Stimulated activated memory B cell treated with anti-CD40 and anti-IgM and Interleukin-4, amounts not matched to agents 10 μg/mL and 1 μg/mL and 100 μg/mL, for 72 hours (primary cell): ENCODE measurements at regions not wholly inside any gene's neighbourhood (a gene's known extent, or its start where the extent isn't known, plus 50 kb on each side); places are given as distances from the start of the nearest gene placed in this dataset.
"Not testable (repeated sequence)": the region's sequence is repeated elsewhere in the genome, so short reads cannot be mapped to it uniquely, and the experiment has no call there.

Experiments
- ATAC-seq: fragments of 150-1000 bp; cut with Tn5 transposase; 2 replicates; pipeline ENCODE4 v1.10.0; 2021
- H3K27ac Mint-ChIP-seq: one replicate; pipeline ENCODE4 v1.8.0; 2022; ENCODE audit warnings: mild to moderate bottlenecking, mixed read lengths
- H3K27me3 Mint-ChIP-seq: one replicate; pipeline ENCODE4 v1.8.0; 2022; ENCODE audit warnings: mixed read lengths
- H3K36me3 Mint-ChIP-seq: one replicate; pipeline ENCODE4 v1.8.0; 2022; ENCODE audit warnings: mixed read lengths
- H3K4me1 Mint-ChIP-seq: one replicate; pipeline ENCODE4 v1.8.0; 2022; ENCODE audit warnings: mixed read lengths
- H3K4me3 Mint-ChIP-seq: one replicate; pipeline ENCODE4 v1.8.0; 2022; ENCODE audit warnings: mild to moderate bottlenecking, moderate library complexity, mixed read lengths
- H3K9me3 Mint-ChIP-seq: one replicate; pipeline ENCODE4 v1.8.0; 2022; ENCODE audit warnings: mixed read lengths

GRCh38 chr2:40043641-40044040 is 264.6 kb upstream of the THUMPD2 start:
- no peak overlapping the region for H3K27ac Mint-ChIP-seq
- H3K36me3 Mint-ChIP-seq: no peaks in the 10 kb centered on the region
- peaks cover 2% of the 10 kb centered on the region for H3K9me3 Mint-ChIP-seq
- no peak overlapping the region for H3K4me3 Mint-ChIP-seq
- H3K4me1 Mint-ChIP-seq: no peaks in the 10 kb centered on the region
- peaks cover 24% of the 10 kb centered on the region for H3K27me3 Mint-ChIP-seq
- ATAC-seq: no peak

GRCh38 chr2:40043191-40043590 is 264.1 kb upstream of the THUMPD2 start:
- ATAC-seq: no peak
- peaks cover 2% of the 10 kb centered on the region for H3K9me3 Mint-ChIP-seq
- H3K4me3 Mint-ChIP-seq: no peak overlapping the region
- H3K4me1 Mint-ChIP-seq: no peaks in the 10 kb centered on the region
- H3K27me3 Mint-ChIP-seq: peaks cover 24% of the 10 kb centered on the region
- H3K36me3 Mint-ChIP-seq: no peaks in the 10 kb centered on the region
- no peak overlapping the region for H3K27ac Mint-ChIP-seq

- no peak for ATAC-seq
- Mint-ChIP-seq H3K9me3 (peaks cover 2% of the 10 kb centered on the region), H3K36me3 (no peaks in the 10 kb centered on the region), H3K27ac (no peak overlapping the region), H3K27me3 (peaks cover 17% of the 10 kb centered on the region), H3K4me3 (no peak overlapping the region), H3K4me1 (no peaks in the 10 kb centered on the region)
Observed at GRCh38 chr2:40041422-40042382, 262.6 kb upstream of the THUMPD2 start.

GRCh38 chr2:40039549-40039948 is 260.5 kb upstream of the THUMPD2 start:
- Mint-ChIP-seq H3K36me3 (no peaks in the 10 kb centered on the region), H3K27ac (no peak overlapping the region), H3K4me1 (no peaks in the 10 kb centered on the region), H3K27me3 (no peaks in the 10 kb centered on the region), H3K4me3 (no peak overlapping the region), H3K9me3 (no peaks in the 10 kb centered on the region)
- ATAC-seq: no peak

GRCh38 chr2:40038646-40039045 is 259.6 kb upstream of the THUMPD2 start:
- H3K27ac Mint-ChIP-seq: no peak overlapping the region
- H3K4me3 Mint-ChIP-seq: no peak overlapping the region
- no peak for ATAC-seq
- no peaks in the 10 kb centered on the region for H3K27me3 Mint-ChIP-seq
- H3K36me3 Mint-ChIP-seq: no peaks in the 10 kb centered on the region
- H3K9me3 Mint-ChIP-seq: no peaks in the 10 kb centered on the region
- H3K4me1 Mint-ChIP-seq: no peaks in the 10 kb centered on the region

GRCh38 chr2:40037303-40037702 is 258.2 kb upstream of the THUMPD2 start:
- no peak overlapping the region for H3K4me3 Mint-ChIP-seq
- ATAC-seq: no peak
- H3K27me3 Mint-ChIP-seq: no peaks in the 10 kb centered on the region
- no peak overlapping the region for H3K27ac Mint-ChIP-seq
- H3K36me3 Mint-ChIP-seq: no peaks in the 10 kb centered on the region
- no peaks in the 10 kb centered on the region for H3K9me3 Mint-ChIP-seq
- H3K4me1 Mint-ChIP-seq: no peaks in the 10 kb centered on the region

GRCh38 chr2:40036241-40036640 is 257.2 kb upstream of the THUMPD2 start:
- H3K4me1 Mint-ChIP-seq: no peaks in the 10 kb centered on the region
- no peaks in the 10 kb centered on the region for H3K9me3 Mint-ChIP-seq
- H3K27me3 Mint-ChIP-seq: no peaks in the 10 kb centered on the region
- no peak for ATAC-seq
- H3K27ac Mint-ChIP-seq: no peak overlapping the region
- no peaks in the 10 kb centered on the region for H3K36me3 Mint-ChIP-seq
- no peak overlapping the region for H3K4me3 Mint-ChIP-seq

DNA sequence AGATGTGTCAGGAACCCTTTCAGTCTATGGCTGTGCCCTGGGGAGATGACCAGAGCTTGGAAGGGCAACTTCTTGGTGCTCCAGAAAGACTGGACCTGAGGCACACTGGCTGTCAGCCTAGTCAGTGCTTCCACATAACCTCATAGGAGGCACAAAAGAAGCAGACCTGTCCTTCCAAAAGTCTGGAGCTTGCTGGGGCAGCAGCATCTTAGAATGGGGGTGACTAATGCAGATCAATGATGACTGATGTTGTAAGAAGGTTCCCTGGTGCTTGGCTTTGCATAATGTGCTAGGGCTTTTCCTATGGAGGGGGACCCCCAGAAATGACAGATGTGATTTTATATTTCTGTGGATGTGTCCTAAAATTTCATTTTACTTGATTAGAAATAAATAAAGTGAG is 255.7 kb upstream of the THUMPD2 start:
- Mint-ChIP-seq H3K36me3 (no peaks in the 10 kb centered on the region), H3K4me1 (no peaks in the 10 kb centered on the region), H3K27me3 (no peaks in the 10 kb centered on the region), H3K27ac (no peak overlapping the region), H3K9me3 (no peaks in the 10 kb centered on the region), H3K4me3 (no peak overlapping the region)
- ATAC-seq: no peak

GRCh38 chr2:40034198-40034597 is 255.1 kb upstream of the THUMPD2 start:
- no peak overlapping the region for H3K27ac Mint-ChIP-seq
- H3K4me1 Mint-ChIP-seq: no peaks in the 10 kb centered on the region
- H3K36me3 Mint-ChIP-seq: no peaks in the 10 kb centered on the region
- H3K4me3 Mint-ChIP-seq: no peak overlapping the region
- H3K9me3 Mint-ChIP-seq: no peaks in the 10 kb centered on the region
- H3K27me3 Mint-ChIP-seq: no peaks in the 10 kb centered on the region
- ATAC-seq: no peak

DNA sequence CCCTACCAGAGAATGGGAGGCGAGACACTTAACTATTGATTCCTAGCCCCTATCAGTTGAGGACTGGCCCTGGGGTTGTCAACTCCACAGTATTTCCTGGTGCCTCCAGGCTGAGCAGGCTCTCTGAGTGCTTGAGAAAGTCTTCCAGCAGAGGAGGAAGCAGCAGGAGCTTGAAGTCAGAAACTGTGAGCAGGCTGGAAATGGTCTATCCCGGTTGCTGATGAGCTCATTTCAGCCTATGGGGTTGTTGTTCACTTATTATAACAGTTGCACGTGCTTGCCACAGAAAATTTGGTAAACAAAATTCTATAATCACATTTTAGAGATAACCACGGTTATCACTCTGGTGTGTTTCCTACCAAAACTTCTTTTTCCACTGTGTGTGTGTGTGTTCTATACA is 254.7 kb upstream of the THUMPD2 start:
- no peaks in the 10 kb centered on the region for H3K9me3 Mint-ChIP-seq
- no peak overlapping the region for H3K27ac Mint-ChIP-seq
- H3K36me3 Mint-ChIP-seq: no peaks in the 10 kb centered on the region
- no peaks in the 10 kb centered on the region for H3K4me1 Mint-ChIP-seq
- no peak overlapping the region for H3K4me3 Mint-ChIP-seq
- no peaks in the 10 kb centered on the region for H3K27me3 Mint-ChIP-seq
- no peak for ATAC-seq

GRCh38 chr2:40032650-40033319 is 253.7 kb upstream of the THUMPD2 start:
- Mint-ChIP-seq H3K9me3 (no peaks in the 10 kb centered on the region), H3K27me3 (no peaks in the 10 kb centered on the region), H3K27ac (no peak overlapping the region), H3K36me3 (no peaks in the 10 kb centered on the region), H3K4me3 (no peak overlapping the region), H3K4me1 (no peaks in the 10 kb centered on the region)
- no peak for ATAC-seq

- Mint-ChIP-seq H3K36me3 (no peaks in the 10 kb centered on the region), H3K4me1 (no peaks in the 10 kb centered on the region), H3K9me3 (no peaks in the 10 kb centered on the region), H3K4me3 (no peak overlapping the region), H3K27me3 (no peaks in the 10 kb centered on the region), H3K27ac (no peak overlapping the region)
- ATAC-seq: no peak
Observed at GRCh38 chr2:40030456-40030975, 251.5 kb upstream of the THUMPD2 start.

DNA sequence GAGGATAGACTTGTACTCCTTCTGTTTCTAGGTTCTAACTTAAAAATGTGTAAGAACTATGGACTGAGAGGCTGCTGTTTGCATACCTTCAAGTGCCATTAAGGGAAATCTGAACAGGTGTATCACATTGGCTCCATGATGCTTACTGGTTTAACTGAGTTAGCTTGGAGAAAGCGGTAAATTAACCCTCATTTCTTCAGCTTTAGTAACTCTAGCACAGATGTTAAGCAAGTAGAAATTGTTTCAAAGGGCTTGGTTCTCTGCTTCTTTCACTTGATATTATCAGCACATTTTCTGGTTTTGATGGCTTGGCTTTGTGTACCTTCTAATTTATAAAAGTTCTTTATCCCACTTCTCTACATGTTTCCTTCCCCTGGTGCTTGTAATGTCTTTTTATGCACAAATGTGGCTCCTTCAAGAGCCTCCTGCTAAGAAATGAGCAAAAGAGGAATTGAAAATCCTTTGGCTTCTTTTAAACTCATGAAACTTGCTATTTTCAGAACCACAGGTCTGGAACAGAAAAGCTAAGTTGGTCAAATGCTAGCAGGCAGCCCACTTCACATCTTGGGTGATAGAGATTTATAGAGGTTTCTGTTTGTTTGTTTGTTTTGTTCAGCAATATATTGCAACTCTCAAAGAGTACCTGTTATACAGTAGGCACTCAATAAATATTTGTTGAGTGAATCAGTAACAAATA is 249.9 kb upstream of the THUMPD2 start:
- H3K9me3 Mint-ChIP-seq: no peaks in the 10 kb centered on the region
- ATAC-seq: no peak
- no peaks in the 10 kb centered on the region for H3K27me3 Mint-ChIP-seq
- H3K27ac Mint-ChIP-seq: no peak overlapping the region
- H3K4me1 Mint-ChIP-seq: no peaks in the 10 kb centered on the region
- no peaks in the 10 kb centered on the region for H3K36me3 Mint-ChIP-seq
- no peak overlapping the region for H3K4me3 Mint-ChIP-seq

- H3K9me3 Mint-ChIP-seq: no peaks in the 10 kb centered on the region
- no peaks in the 10 kb centered on the region for H3K27me3 Mint-ChIP-seq
- no peak overlapping the region for H3K27ac Mint-ChIP-seq
- H3K36me3 Mint-ChIP-seq: no peaks in the 10 kb centered on the region
- H3K4me1 Mint-ChIP-seq: no peaks in the 10 kb centered on the region
- no peak for ATAC-seq
- no peak overlapping the region for H3K4me3 Mint-ChIP-seq
Observed at GRCh38 chr2:40027968-40028367, 248.9 kb upstream of the THUMPD2 start.

GRCh38 chr2:40025276-40025675 is 246.2 kb upstream of the THUMPD2 start:
- peaks cover 14% of the 10 kb centered on the region for H3K9me3 Mint-ChIP-seq
- not testable (repeated sequence) for H3K27ac Mint-ChIP-seq, H3K27me3 Mint-ChIP-seq, ATAC-seq, H3K36me3 Mint-ChIP-seq, H3K4me3 Mint-ChIP-seq, H3K4me1 Mint-ChIP-seq
